SK-N-SH treated with all-trans-retinoic acid at 6 μM for 48 hours (cell line): ENCODE measurements at regions not wholly inside any gene's neighbourhood (a gene's known extent, or its start where the extent isn't known, plus 50 kb on each side); places are given as distances from the start of the nearest gene placed in this dataset.

Experiments used
- BACH2 ChIP-seq: fragments of 250-450 bp; sonication (Bioruptor Pico); IDR thresholded peaks from 2 replicates; pipeline ENCODE4 v1.9.0; 2021; ENCODE audit warnings: mild to moderate bottlenecking, borderline replicate concordance
- CREB5 ChIP-seq: fragments of 250-450 bp; sonication (Bioruptor Pico); IDR thresholded peaks from 2 replicates; pipeline ENCODE4 v1.5.1; 2020; ENCODE audit warnings: low read depth, mild to moderate bottlenecking, moderate library complexity
- GLIS3 ChIP-seq: fragments of 250-450 bp; sonication (Bioruptor Pico); IDR thresholded peaks from 2 replicates; pipeline ENCODE4 v1.5.0; 2020; ENCODE audit warnings: mild to moderate bottlenecking, moderate library complexity
- ISL1 ChIP-seq: fragments of 250-450 bp; sonication (Bioruptor Pico); IDR thresholded peaks from 2 replicates; pipeline ENCODE4 v2.1.2; 2022; ENCODE audit warnings: mild to moderate bottlenecking, moderate library complexity
- OSR1 ChIP-seq: fragments of 250-450 bp; sonication (Bioruptor Pico); IDR thresholded peaks from 2 replicates; pipeline ENCODE4 v1.8.0; 2022; ENCODE audit warnings: moderate library complexity, mild to moderate bottlenecking, inconsistent platforms
- PATZ1 ChIP-seq: fragments of 250-450 bp; sonication (Bioruptor Pico); IDR thresholded peaks from 2 replicates; pipeline ENCODE4 v1.8.0; 2020; ENCODE audit warnings: mild to moderate bottlenecking, moderate library complexity, borderline replicate concordance
- SNAI2 ChIP-seq: fragments of 250-450 bp; sonication (Bioruptor Pico); IDR thresholded peaks from 2 replicates; pipeline ENCODE4 v1.5.0; 2020; ENCODE audit warnings: mild to moderate bottlenecking, moderate library complexity
- TOX ChIP-seq: fragments of 250-450 bp; sonication (Bioruptor Pico); IDR thresholded peaks from 2 replicates; pipeline ENCODE4 v1.8.0; 2021; ENCODE audit warnings: mild to moderate bottlenecking, moderate library complexity, borderline replicate concordance
- ZC3H10 ChIP-seq: fragments of 250-450 bp; sonication (Bioruptor Pico); IDR thresholded peaks from 2 replicates; pipeline ENCODE4 v1.5.1; 2021; ENCODE audit warnings: mild to moderate bottlenecking, moderate library complexity
- ZNF565 ChIP-seq: fragments of 450-650 bp; formaldehyde crosslinking; conservative IDR thresholded peaks from 2 replicates; pipeline ENCODE4 v1.5.0; 2020; ENCODE audit warnings: low read depth, mild to moderate bottlenecking, moderate library complexity

GRCh38 chr6:109253366-109253765 lies 128.9 kb downstream of the CD164 start:
- TF ChIP-seq GLIS3 (CRISPR knock-in tag) (no peak), OSR1 (CRISPR knock-in tag) (no peak), ISL1 (CRISPR knock-in tag) (no peak), SNAI2 (CRISPR knock-in tag) (no peak), ZNF565 (CRISPR knock-in tag) (no peak), ZC3H10 (CRISPR knock-in tag) (no peak), BACH2 (CRISPR knock-in tag) (no peak), PATZ1 (CRISPR knock-in tag) (no peak), CREB5 (no peak), TOX (CRISPR knock-in tag) (no peak)
